ENCODE measurements at regions not wholly inside any gene's neighbourhood (a gene's known extent, or its start where the extent isn't known, plus 50 kb on each side); places are given as distances from the start of the nearest gene placed in this dataset.

DNA sequence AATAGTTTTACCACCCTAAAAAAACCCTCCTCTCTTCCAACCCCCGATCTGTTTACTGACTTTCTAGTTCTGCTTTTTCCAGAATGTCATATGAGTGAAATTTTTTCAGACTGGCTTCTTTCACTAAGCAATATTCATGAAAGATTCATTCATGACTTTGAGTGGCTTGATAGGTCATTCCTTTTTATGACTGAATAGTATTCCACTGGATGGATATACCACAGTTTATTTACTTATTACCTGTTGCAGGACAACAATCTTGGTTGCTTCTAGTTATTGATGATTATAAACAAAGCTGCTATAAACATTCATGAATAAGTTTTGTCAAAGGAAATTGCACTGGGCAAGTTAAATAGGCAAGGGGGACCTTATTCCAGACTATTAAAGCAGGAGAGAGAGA, 264.2 kb downstream of the UTP18 start:
- no peak for TF ChIP-seq POLR2A (IDR thresholded peaks at IDR 0.05)
- no peak for TF ChIP-seq CTCF (IDR thresholded peaks at IDR 0.05 in 8 of 11, conservative IDR thresholded peaks at IDR 0.05 in 3 of 11)
- no peak for TF ChIP-seq POLR2AphosphoS5 (IDR thresholded peaks at IDR 0.05)

All from spleen (tissue), 7 donors.